TTC549 (cell line): ENCODE measurements at regions not wholly inside any gene's neighbourhood (a gene's known extent, or its start where the extent isn't known, plus 50 kb on each side); places are given as distances from the start of the nearest gene placed in this dataset.
"Not testable (repeated sequence)": the region's sequence is repeated elsewhere in the genome, so short reads cannot be mapped to it uniquely, and the experiment has no call there.

Experiments used
- FAIRE-seq: peaks from 2 replicates; lab custom pipeline; 2012; peaks lifted over from hg19 to GRCh38; lab: Jason Lieb, UNC

- FAIRE-seq, result not testable (repeated sequence)
These were observed 61.1 kb downstream of the DEFB131A start for GRCh38 chr4:9505341-9505740.

GRCh38 chr4:9506672-9507071 is 62.5 kb downstream of the DEFB131A start:
- not testable (repeated sequence) for FAIRE-seq

GRCh38 chr4:9512941-9513340 is 68.7 kb downstream of the DEFB131A start:
- not testable (repeated sequence) for FAIRE-seq

- FAIRE-seq, result not testable (repeated sequence)
These were observed 75.4 kb downstream of the DEFB131A start for GRCh38 chr4:9519631-9520030.

- not testable (repeated sequence) for FAIRE-seq
These were observed 78.7 kb downstream of the DEFB131A start for GRCh38 chr4:9522903-9523302.

- not testable (repeated sequence) for FAIRE-seq
These were observed 80.2 kb downstream of the DEFB131A start for GRCh38 chr4:9524406-9524805.

GRCh38 chr4:9532134-9532862 is 88.1 kb downstream of the DEFB131A start:
- FAIRE-seq, result not testable (repeated sequence)

- not testable (repeated sequence) for FAIRE-seq
These were observed 88.6 kb downstream of the DEFB131A start for GRCh38 chr4:9532863-9533192.

GRCh38 chr4:9537101-9537500 is 92.9 kb downstream of the DEFB131A start:
- not testable (repeated sequence) for FAIRE-seq

GRCh38 chr4:9539939-9540520 is 95.8 kb downstream of the DEFB131A start:
- FAIRE-seq, result not testable (repeated sequence)

GRCh38 chr4:9541388-9541915 is 97.2 kb downstream of the DEFB131A start:
- not testable (repeated sequence) for FAIRE-seq

- not testable (repeated sequence) for FAIRE-seq
These were observed 100.6 kb downstream of the DEFB131A start for GRCh38 chr4:9544851-9545250.

- not testable (repeated sequence) for FAIRE-seq
These were observed 103.3 kb downstream of the DEFB131A start for GRCh38 chr4:9547470-9547869.

- FAIRE-seq, result not testable (repeated sequence)
These were observed 111.9 kb downstream of the DEFB131A start for GRCh38 chr4:9556076-9556475.

- not testable (repeated sequence) for FAIRE-seq
These were observed 133.7 kb downstream of the DEFB131A start for GRCh38 chr4:9577869-9578268.

- FAIRE-seq, result not testable (repeated sequence)
These were observed 138.7 kb downstream of the DEFB131A start for GRCh38 chr4:9582880-9583279.

GRCh38 chr4:9592010-9592409 is 147.8 kb downstream of the DEFB131A start:
- no peak for FAIRE-seq

GRCh38 chr4:9594948-9595347 is 150.7 kb downstream of the DEFB131A start:
- no peak for FAIRE-seq

- not testable (repeated sequence) for FAIRE-seq
These were observed 151.3 kb downstream of the DEFB131A start for GRCh38 chr4:9595531-9595930.

GRCh38 chr4:9599266-9599665 is 155.1 kb downstream of the DEFB131A start:
- FAIRE-seq, result no peak

GRCh38 chr4:9600246-9600645 is 156.0 kb downstream of the DEFB131A start:
- no peak for FAIRE-seq

- FAIRE-seq, result no peak
These were observed 158.2 kb downstream of the DEFB131A start for GRCh38 chr4:9602389-9602914.
